ENCODE measurements at regions not wholly inside any gene's neighbourhood (a gene's known extent, or its start where the extent isn't known, plus 50 kb on each side); places are given as distances from the start of the nearest gene placed in this dataset.
A peak's percentile ranks its signal among the peaks of the same experiment; 100 is the strongest.

- H3K4me3 ChIP-seq (ENCODE audit: low read depth, low read length, poor library complexity, severe bottlenecking), result no peak overlapping the region
- no peaks in the 10 kb centered on the region for H3K9me3 ChIP-seq (ENCODE audit: low read depth, low read length, poor library complexity, severe bottlenecking)
- intact Hi-C loops (cut with micrococcal nuclease; ENCODE audit: unreplicated experiment), result no loop called here
- BruUV-seq (replicated peaks), result no TSS peak
- no peak for DNase-seq (ENCODE audit: low spot score)
- H3K36me3 ChIP-seq (ENCODE audit: insufficient read depth, low read length, poor library complexity, severe bottlenecking), result no peaks in the 10 kb centered on the region
- peaks cover 7% of the 10 kb centered on the region for H3K4me1 ChIP-seq (ENCODE audit: insufficient read depth, low read length, poor library complexity, severe bottlenecking)
- no peak for TF ChIP-seq EZH2 (IDR thresholded peaks at IDR 0.05; ENCODE audit: borderline replicate concordance, low read depth, low read length, poor library complexity, severe bottlenecking)
- no peak for TF ChIP-seq CTCF (conservative IDR thresholded peaks at IDR 0.05; ENCODE audit: low read depth, low read length)
- CTCF ChIA-PET, result no interaction called here
- no peaks in the 10 kb centered on the region for H3K27me3 ChIP-seq (replicated peaks; ENCODE audit: insufficient read depth, low read depth, low read length, poor library complexity)
- no peak overlapping the region for H3K27ac ChIP-seq (ENCODE audit: low read depth, low read length, poor library complexity, severe bottlenecking)
- POLR2A ChIA-PET (ENCODE audit: low non-redundant PET), result no interaction called here
Observed at GRCh38 chrX:69234624-69235023, 69.4 kb upstream of the PJA1 start.

GRCh38 chrX:69232945-69233344 is 67.7 kb upstream of the PJA1 start:
- CTCF ChIA-PET, result interaction anchor here (1.1 kb wide), 1 partner anchor 405 kb away, joined by 3 read pairs; no protein-coding TSS in a partner anchor

GRCh38 chrX:69231903-69232302 is 66.7 kb upstream of the PJA1 start:
- Histone ChIP-seq H3K9me3 (ENCODE audit: low read depth, low read length, poor library complexity, severe bottlenecking) (no peaks in the 10 kb centered on the region), H3K36me3 (ENCODE audit: insufficient read depth, low read length, poor library complexity, severe bottlenecking) (no peaks in the 10 kb centered on the region), H3K4me1 (ENCODE audit: insufficient read depth, low read length, poor library complexity, severe bottlenecking) (peaks cover 7% of the 10 kb centered on the region), H3K4me3 (ENCODE audit: low read depth, low read length, poor library complexity, severe bottlenecking) (no peak overlapping the region), H3K27ac (ENCODE audit: low read depth, low read length, poor library complexity, severe bottlenecking) (no peak overlapping the region), H3K27me3 (replicated peaks; ENCODE audit: insufficient read depth, low read depth, low read length, poor library complexity) (no peaks in the 10 kb centered on the region)
- DNase-seq (ENCODE audit: low spot score), result no peak
- intact Hi-C loops (cut with micrococcal nuclease; ENCODE audit: unreplicated experiment), result no loop called here
- ChIA-PET POLR2A (ENCODE audit: low non-redundant PET) (no interaction called here), CTCF (interaction anchor here (0.6 kb wide), 1 partner anchor 99 kb away, joined by 3 read pairs; no protein-coding TSS in a partner anchor)
- no TSS peak for BruUV-seq (replicated peaks)
- TF ChIP-seq CTCF (conservative IDR thresholded peaks at IDR 0.05; ENCODE audit: low read depth, low read length) (no peak), EZH2 (IDR thresholded peaks at IDR 0.05; ENCODE audit: borderline replicate concordance, low read depth, low read length, poor library complexity, severe bottlenecking) (no peak)

More at GRCh38 chrX:69232945-69233344, 67.7 kb upstream of the PJA1 start:
- Histone ChIP-seq H3K36me3 (ENCODE audit: insufficient read depth, low read length, poor library complexity, severe bottlenecking) (no peaks in the 10 kb centered on the region), H3K9me3 (ENCODE audit: low read depth, low read length, poor library complexity, severe bottlenecking) (no peaks in the 10 kb centered on the region), H3K4me1 (ENCODE audit: insufficient read depth, low read length, poor library complexity, severe bottlenecking) (peaks cover 7% of the 10 kb centered on the region), H3K27me3 (replicated peaks; ENCODE audit: insufficient read depth, low read depth, low read length, poor library complexity) (no peaks in the 10 kb centered on the region), H3K4me3 (ENCODE audit: low read depth, low read length, poor library complexity, severe bottlenecking) (no peak overlapping the region), H3K27ac (ENCODE audit: low read depth, low read length, poor library complexity, severe bottlenecking) (no peak overlapping the region)
- no TSS peak for BruUV-seq (replicated peaks)
- TF ChIP-seq EZH2 (IDR thresholded peaks at IDR 0.05; ENCODE audit: borderline replicate concordance, low read depth, low read length, poor library complexity, severe bottlenecking) (no peak), CTCF (conservative IDR thresholded peaks at IDR 0.05; ENCODE audit: low read depth, low read length) (no peak)
- POLR2A ChIA-PET (ENCODE audit: low non-redundant PET), result no interaction called here
- intact Hi-C loops (cut with micrococcal nuclease; ENCODE audit: unreplicated experiment), result no loop called here
- DNase-seq (ENCODE audit: low spot score), result peak; percentile 88

All from A673 (cell line).